ENCODE measurements at regions not wholly inside any gene's neighbourhood (a gene's known extent, or its start where the extent isn't known, plus 50 kb on each side); places are given as distances from the start of the nearest gene placed in this dataset.

- Histone ChIP-seq H3K27me3 (ENCODE audit: control insufficient read depth in 3 of 3, insufficient read depth in 3 of 3, low read depth in 1 of 3, low read length in 3 of 3) (no peaks in the 10 kb centered on the region), H3K9ac (ENCODE audit: low read depth, low read length, poor library complexity) (no peak overlapping the region), H3K18ac (ENCODE audit: low read length) (no peak overlapping the region), H3K79me1 (ENCODE audit: low read depth, low read length) (no peaks in the 10 kb centered on the region), H2BK120ac (ENCODE audit: low read depth, low read length) (no peak overlapping the region), H3K23ac (ENCODE audit: low read depth, low read length, poor library complexity) (no peak overlapping the region), H2BK12ac (ENCODE audit: low read length) (no peak overlapping the region), H3K27ac (replicated peaks; ENCODE audit: low read length) (no peak overlapping the region), H2BK15ac (ENCODE audit: low read length) (no peak overlapping the region), H2AK5ac (ENCODE audit: low read depth, low read length) (no peak overlapping the region), H3K4ac (ENCODE audit: low read length) (no peak overlapping the region), H2BK5ac (ENCODE audit: low read length) (no peak overlapping the region), H3K14ac (ENCODE audit: low read length) (no peak overlapping the region), H3K4me3 (ENCODE audit: low read length in 2 of 2) (no peak overlapping the region), H3K4me2 (ENCODE audit: insufficient read depth, low read length, poor library complexity, severe bottlenecking) (no peak overlapping the region), H4K91ac (ENCODE audit: low read depth, low read length, poor library complexity) (no peak overlapping the region), H3K36me3 (replicated peaks in 1 of 2; ENCODE audit: control insufficient read depth in 2 of 2, insufficient read depth in 2 of 2, low read length in 2 of 2) (no peaks in the 10 kb centered on the region), H3K9me3 (replicated peaks in 1 of 2; ENCODE audit: control insufficient read depth in 2 of 2, insufficient read depth in 1 of 2, low read depth in 1 of 2, low read length in 2 of 2) (no peaks in the 10 kb centered on the region), H2AFZ (ENCODE audit: low read length) (no peak overlapping the region), H4K8ac (ENCODE audit: low read depth, low read length) (no peak overlapping the region), H3K4me1 (ENCODE audit: control insufficient read depth in 2 of 2, insufficient read depth in 1 of 2, low read depth in 1 of 2, low read length in 2 of 2) (no peaks in the 10 kb centered on the region)
- WGBS, 2 donors (ENCODE audit: extremely low coverage in 2 of 2, insufficient read length in 2 of 2, insufficient replicate concordance in 1 of 2), result no CpG with 5 or more reads among the region's 2 CpGs
- no peak for DNase-seq (ENCODE audit: low spot score)
Observed at GRCh38 chr1:199168888-199169585, 530.2 kb downstream of the PTPRC start.

- Histone ChIP-seq H2BK5ac (ENCODE audit: low read length) (no peak overlapping the region), H3K14ac (ENCODE audit: low read length) (no peak overlapping the region), H3K79me1 (ENCODE audit: low read depth, low read length) (no peaks in the 10 kb centered on the region), H2AK5ac (ENCODE audit: low read depth, low read length) (no peak overlapping the region), H3K9me3 (replicated peaks in 1 of 2; ENCODE audit: control insufficient read depth in 2 of 2, insufficient read depth in 1 of 2, low read depth in 1 of 2, low read length in 2 of 2) (no peaks in the 10 kb centered on the region), H3K4me2 (ENCODE audit: insufficient read depth, low read length, poor library complexity, severe bottlenecking) (no peak overlapping the region), H3K36me3 (replicated peaks in 1 of 2; ENCODE audit: control insufficient read depth in 2 of 2, insufficient read depth in 2 of 2, low read length in 2 of 2) (no peaks in the 10 kb centered on the region), H2BK15ac (ENCODE audit: low read length) (no peak overlapping the region), H3K4me1 (ENCODE audit: control insufficient read depth in 2 of 2, insufficient read depth in 1 of 2, low read depth in 1 of 2, low read length in 2 of 2) (no peaks in the 10 kb centered on the region), H3K18ac (ENCODE audit: low read length) (no peak overlapping the region), H3K27ac (replicated peaks; ENCODE audit: low read length) (no peak overlapping the region), H2BK12ac (ENCODE audit: low read length) (no peak overlapping the region), H3K23ac (ENCODE audit: low read depth, low read length, poor library complexity) (no peak overlapping the region), H3K27me3 (ENCODE audit: control insufficient read depth in 3 of 3, insufficient read depth in 3 of 3, low read depth in 1 of 3, low read length in 3 of 3) (no peaks in the 10 kb centered on the region), H3K9ac (ENCODE audit: low read depth, low read length, poor library complexity) (no peak overlapping the region), H2BK120ac (ENCODE audit: low read depth, low read length) (no peak overlapping the region), H4K8ac (ENCODE audit: low read depth, low read length) (no peak overlapping the region), H2AFZ (ENCODE audit: low read length) (no peak overlapping the region), H3K4ac (ENCODE audit: low read length) (no peak overlapping the region), H3K4me3 (ENCODE audit: low read length in 2 of 2) (no peak overlapping the region), H4K91ac (ENCODE audit: low read depth, low read length, poor library complexity) (no peak overlapping the region)
- DNase-seq (ENCODE audit: low spot score), result no peak
- WGBS, 2 donors (ENCODE audit: extremely low coverage in 2 of 2, insufficient read length in 2 of 2, insufficient replicate concordance in 1 of 2), result no CpG with 5 or more reads among the region's 3 CpGs
Observed at GRCh38 chr1:199170711-199171110, 531.9 kb downstream of the PTPRC start.

GRCh38 chr1:199172171-199173124 is 533.6 kb downstream of the PTPRC start:
- Histone ChIP-seq H3K79me1 (ENCODE audit: low read depth, low read length) (no peaks in the 10 kb centered on the region), H3K4me1 (ENCODE audit: control insufficient read depth in 2 of 2, insufficient read depth in 1 of 2, low read depth in 1 of 2, low read length in 2 of 2) (no peaks in the 10 kb centered on the region), H2BK15ac (ENCODE audit: low read length) (no peak overlapping the region), H3K36me3 (replicated peaks in 1 of 2; ENCODE audit: control insufficient read depth in 2 of 2, insufficient read depth in 2 of 2, low read length in 2 of 2) (no peaks in the 10 kb centered on the region), H3K9ac (ENCODE audit: low read depth, low read length, poor library complexity) (no peak overlapping the region), H3K4me3 (ENCODE audit: low read length in 2 of 2) (no peak overlapping the region), H2AFZ (ENCODE audit: low read length) (no peak overlapping the region), H4K91ac (ENCODE audit: low read depth, low read length, poor library complexity) (no peak overlapping the region), H2AK5ac (ENCODE audit: low read depth, low read length) (no peak overlapping the region), H3K4ac (ENCODE audit: low read length) (no peak overlapping the region), H3K4me2 (ENCODE audit: insufficient read depth, low read length, poor library complexity, severe bottlenecking) (no peak overlapping the region), H3K27ac (replicated peaks; ENCODE audit: low read length) (no peak overlapping the region), H3K9me3 (replicated peaks in 1 of 2; ENCODE audit: control insufficient read depth in 2 of 2, insufficient read depth in 1 of 2, low read depth in 1 of 2, low read length in 2 of 2) (no peaks in the 10 kb centered on the region), H3K23ac (ENCODE audit: low read depth, low read length, poor library complexity) (no peak overlapping the region), H2BK12ac (ENCODE audit: low read length) (no peak overlapping the region), H3K18ac (ENCODE audit: low read length) (no peak overlapping the region), H2BK5ac (ENCODE audit: low read length) (no peak overlapping the region), H3K27me3 (ENCODE audit: control insufficient read depth in 3 of 3, insufficient read depth in 3 of 3, low read depth in 1 of 3, low read length in 3 of 3) (no peaks in the 10 kb centered on the region), H4K8ac (ENCODE audit: low read depth, low read length) (no peak overlapping the region), H2BK120ac (ENCODE audit: low read depth, low read length) (no peak overlapping the region), H3K14ac (ENCODE audit: low read length) (no peak overlapping the region)
- DNase-seq (ENCODE audit: low spot score), result no peak
- WGBS, 2 donors (ENCODE audit: extremely low coverage in 2 of 2, insufficient read length in 2 of 2, insufficient replicate concordance in 1 of 2), result no CpG with 5 or more reads among the region's 4 CpGs

- no peak overlapping the region for H3K4me2 ChIP-seq (ENCODE audit: insufficient read depth, low read length, poor library complexity, severe bottlenecking)
- no peak overlapping the region for H2BK12ac ChIP-seq (ENCODE audit: low read length)
- no peaks in the 10 kb centered on the region for H3K36me3 ChIP-seq (replicated peaks in 1 of 2; ENCODE audit: control insufficient read depth in 2 of 2, insufficient read depth in 2 of 2, low read length in 2 of 2)
- no peak overlapping the region for H3K23ac ChIP-seq (ENCODE audit: low read depth, low read length, poor library complexity)
- no peak overlapping the region for H2BK15ac ChIP-seq (ENCODE audit: low read length)
- no peaks in the 10 kb centered on the region for H3K9me3 ChIP-seq (replicated peaks in 1 of 2; ENCODE audit: control insufficient read depth in 2 of 2, insufficient read depth in 1 of 2, low read depth in 1 of 2, low read length in 2 of 2)
- no peaks in the 10 kb centered on the region for H3K27me3 ChIP-seq (ENCODE audit: control insufficient read depth in 3 of 3, insufficient read depth in 3 of 3, low read depth in 1 of 3, low read length in 3 of 3)
- H3K4me1 ChIP-seq (ENCODE audit: control insufficient read depth in 2 of 2, insufficient read depth in 1 of 2, low read depth in 1 of 2, low read length in 2 of 2), result no peaks in the 10 kb centered on the region
- H3K27ac ChIP-seq (replicated peaks; ENCODE audit: low read length), result no peak overlapping the region
- H2BK120ac ChIP-seq (ENCODE audit: low read depth, low read length), result no peak overlapping the region
- no peak overlapping the region for H4K91ac ChIP-seq (ENCODE audit: low read depth, low read length, poor library complexity)
- DNase-seq (ENCODE audit: low spot score), result no peak
- H2AK5ac ChIP-seq (ENCODE audit: low read depth, low read length), result no peak overlapping the region
- no peak overlapping the region for H3K4ac ChIP-seq (ENCODE audit: low read length)
- no peak overlapping the region for H2BK5ac ChIP-seq (ENCODE audit: low read length)
- H3K18ac ChIP-seq (ENCODE audit: low read length), result no peak overlapping the region
- H4K8ac ChIP-seq (ENCODE audit: low read depth, low read length), result no peak overlapping the region
- no peak overlapping the region for H3K14ac ChIP-seq (ENCODE audit: low read length)
- H3K9ac ChIP-seq (ENCODE audit: low read depth, low read length, poor library complexity), result no peak overlapping the region
- H3K4me3 ChIP-seq (ENCODE audit: low read length in 2 of 2), result no peak overlapping the region
- H3K79me1 ChIP-seq (ENCODE audit: low read depth, low read length), result no peaks in the 10 kb centered on the region
- no peak overlapping the region for H2AFZ ChIP-seq (ENCODE audit: low read length)
Observed at GRCh38 chr1:199173356-199173755, 534.5 kb downstream of the PTPRC start.
